Astrocyte (in vitro differentiated cells and primary cell): ENCODE measurements at regions not wholly inside any gene's neighbourhood (a gene's known extent, or its start where the extent isn't known, plus 50 kb on each side); places are given as distances from the start of the nearest gene placed in this dataset.

Source experiments
- DNase-seq: peaks from one replicate; pipeline ENCODE4 v3.0.0-alpha.2; 2010; ENCODE audit warnings: low read depth
- FAIRE-seq: peaks from 2 replicates; lab custom pipeline; 2011; peaks lifted over from hg19 to GRCh38; lab: Jason Lieb, UNC
- H2AFZ ChIP-seq: 2 replicates; pipeline ENCODE4 v1.6.0; 2012; ENCODE audit warnings: low read depth, low read length, inconsistent platforms
- H3K27ac ChIP-seq: 2 replicates; pipeline ENCODE4 v1.5.1; 2011; ENCODE audit warnings: low read depth, low read length, inconsistent platforms
- H3K27me3 ChIP-seq: 2 replicates; pipeline ENCODE4 v1.6.0; 2011; ENCODE audit warnings: low read length, inconsistent platforms; ENCODE audit not compliant: insufficient read depth
- H3K36me3 ChIP-seq: 2 replicates; pipeline ENCODE4 v1.5.1; 2011; ENCODE audit warnings: low read length, inconsistent platforms; ENCODE audit not compliant: insufficient read depth
- H3K4me1 ChIP-seq: 2 replicates; pipeline ENCODE4 v1.5.1; 2011; ENCODE audit warnings: low read length, inconsistent platforms; ENCODE audit not compliant: insufficient read depth
- H3K4me2 ChIP-seq: 2 replicates; pipeline ENCODE4 v1.6.0; 2012; ENCODE audit warnings: low read length, inconsistent platforms
- H3K4me3 ChIP-seq: 2 replicates; pipeline ENCODE4 v1.5.1; 2011; ENCODE audit warnings: low read depth, mild to moderate bottlenecking, low read length, inconsistent platforms; ENCODE audit not compliant: insufficient read depth
- H3K79me2 ChIP-seq: 2 replicates; pipeline ENCODE4 v1.6.0; 2012; ENCODE audit warnings: mild to moderate bottlenecking, low read length, inconsistent platforms; ENCODE audit not compliant: insufficient read depth
- H3K9ac ChIP-seq: 2 replicates; pipeline ENCODE4 v1.6.0; 2012; ENCODE audit warnings: mild to moderate bottlenecking, low read length, inconsistent platforms
- H3K9me3 ChIP-seq: 2 replicates; pipeline ENCODE4 v1.5.1; 2012; ENCODE audit warnings: low read depth, mild to moderate bottlenecking, low read length, inconsistent platforms; ENCODE audit not compliant: insufficient read depth
- H4K20me1 ChIP-seq: 2 replicates; pipeline ENCODE4 v1.6.0; 2012; ENCODE audit warnings: low read length, inconsistent platforms; ENCODE audit not compliant: insufficient read depth
- H3K27ac Mint-ChIP-seq: one replicate; pipeline ENCODE4 v1.8.0; 2021; ENCODE audit warnings: mild to moderate bottlenecking, mixed read lengths; ENCODE audit not compliant: unreplicated experiment
- H3K27me3 Mint-ChIP-seq: one replicate; pipeline ENCODE4 v1.8.0; 2021; ENCODE audit warnings: low read depth, mixed read lengths; ENCODE audit not compliant: unreplicated experiment
- H3K36me3 Mint-ChIP-seq: one replicate; pipeline ENCODE4 v1.8.0; 2021; ENCODE audit warnings: low read depth, mixed read lengths; ENCODE audit not compliant: unreplicated experiment
- H3K4me1 Mint-ChIP-seq: one replicate; pipeline ENCODE4 v1.8.0; 2021; ENCODE audit warnings: low read depth, mixed read lengths; ENCODE audit not compliant: unreplicated experiment
- H3K4me3 Mint-ChIP-seq: one replicate; pipeline ENCODE4 v1.8.0; 2021; ENCODE audit warnings: mild to moderate bottlenecking, moderate library complexity, mixed read lengths; ENCODE audit not compliant: unreplicated experiment
- H3K9me3 Mint-ChIP-seq: one replicate; pipeline ENCODE4 v1.8.0; 2021; ENCODE audit warnings: mild to moderate bottlenecking, mixed read lengths; ENCODE audit not compliant: unreplicated experiment
- CTCF ChIP-seq: IDR thresholded peaks from 2 replicates; pipeline ENCODE4 v1.5.1; 2011; ENCODE audit warnings: low read depth, mild to moderate bottlenecking, inconsistent platforms, low read length, moderate library complexity; ENCODE audit not compliant: insufficient read depth
- EZH2 ChIP-seq: IDR thresholded peaks from 2 replicates; pipeline ENCODE4 v1.6.1; 2012; ENCODE audit warnings: mild to moderate bottlenecking, low read length, inconsistent platforms; ENCODE audit not compliant: insufficient read depth

GRCh38 chr4:19152264-19152663 is 1099.4 kb upstream of the SLIT2 start:
- TF ChIP-seq CTCF, result no peak
- TF ChIP-seq EZH2, result no peak
- Mint-ChIP-seq H3K27me3 (no peaks in the 10 kb centered on the region), H3K9me3 (peaks cover 13% of the 10 kb centered on the region), H3K36me3 (peaks cover 2% of the 10 kb centered on the region), H3K27ac (no peak overlapping the region), H3K4me1 (no peaks in the 10 kb centered on the region), H3K4me3 (no peak overlapping the region)
- Histone ChIP-seq H2AFZ (no peak overlapping the region), H3K9ac (no peak overlapping the region), H4K20me1 (no peaks in the 10 kb centered on the region), H3K79me2 (no peaks in the 10 kb centered on the region), H3K27me3 (no peaks in the 10 kb centered on the region), H3K4me1 (no peaks in the 10 kb centered on the region), H3K4me2 (no peak overlapping the region), H3K27ac (no peak overlapping the region), H3K9me3 (no peaks in the 10 kb centered on the region), H3K4me3 (no peak overlapping the region), H3K36me3 (no peaks in the 10 kb centered on the region)
- no peak for FAIRE-seq
- no peak for DNase-seq

GRCh38 chr4:19151684-19152083 is 1100.0 kb upstream of the SLIT2 start:
- no peak for FAIRE-seq
- no peak overlapping the region for H2AFZ ChIP-seq
- H3K9me3 Mint-ChIP-seq, result peaks cover 8% of the 10 kb centered on the region
- no peaks in the 10 kb centered on the region for H3K4me1 ChIP-seq
- no peak overlapping the region for H3K27ac ChIP-seq
- no peaks in the 10 kb centered on the region for H3K27me3 Mint-ChIP-seq
- no peak overlapping the region for H3K27ac Mint-ChIP-seq
- no peaks in the 10 kb centered on the region for H3K27me3 ChIP-seq
- no peak for TF ChIP-seq CTCF
- TF ChIP-seq EZH2, result no peak
- H3K79me2 ChIP-seq, result no peaks in the 10 kb centered on the region
- H3K36me3 ChIP-seq, result no peaks in the 10 kb centered on the region
- no peak for DNase-seq
- H4K20me1 ChIP-seq, result no peaks in the 10 kb centered on the region
- H3K4me1 Mint-ChIP-seq, result no peaks in the 10 kb centered on the region
- no peak overlapping the region for H3K4me2 ChIP-seq
- H3K4me3 Mint-ChIP-seq, result no peak overlapping the region
- no peak overlapping the region for H3K9ac ChIP-seq
- no peaks in the 10 kb centered on the region for H3K9me3 ChIP-seq
- no peak overlapping the region for H3K4me3 ChIP-seq
- H3K36me3 Mint-ChIP-seq, result peaks cover 2% of the 10 kb centered on the region

- FAIRE-seq (no peak), DNase-seq (no peak)
- Histone ChIP-seq H3K4me1 (no peaks in the 10 kb centered on the region), H2AFZ (no peak overlapping the region), H3K9ac (no peak overlapping the region), H3K4me3 (no peak overlapping the region), H3K36me3 (no peaks in the 10 kb centered on the region), H3K79me2 (no peaks in the 10 kb centered on the region), H3K4me2 (no peak overlapping the region), H4K20me1 (no peaks in the 10 kb centered on the region), H3K27me3 (no peaks in the 10 kb centered on the region), H3K9me3 (no peaks in the 10 kb centered on the region), H3K27ac (no peak overlapping the region)
- H3K27me3 Mint-ChIP-seq, result no peaks in the 10 kb centered on the region
- TF ChIP-seq EZH2 (no peak), CTCF (no peak)
- no peak overlapping the region for H3K27ac Mint-ChIP-seq
- no peak overlapping the region for H3K4me3 Mint-ChIP-seq
- no peaks in the 10 kb centered on the region for H3K9me3 Mint-ChIP-seq
- H3K4me1 Mint-ChIP-seq, result no peaks in the 10 kb centered on the region
- no peaks in the 10 kb centered on the region for H3K36me3 Mint-ChIP-seq
These were observed 1105.7 kb upstream of the SLIT2 start for GRCh38 chr4:19146038-19146437.
